ENCODE measurements at regions not wholly inside any gene's neighbourhood (a gene's known extent, or its start where the extent isn't known, plus 50 kb on each side); places are given as distances from the start of the nearest gene placed in this dataset.

DNA sequence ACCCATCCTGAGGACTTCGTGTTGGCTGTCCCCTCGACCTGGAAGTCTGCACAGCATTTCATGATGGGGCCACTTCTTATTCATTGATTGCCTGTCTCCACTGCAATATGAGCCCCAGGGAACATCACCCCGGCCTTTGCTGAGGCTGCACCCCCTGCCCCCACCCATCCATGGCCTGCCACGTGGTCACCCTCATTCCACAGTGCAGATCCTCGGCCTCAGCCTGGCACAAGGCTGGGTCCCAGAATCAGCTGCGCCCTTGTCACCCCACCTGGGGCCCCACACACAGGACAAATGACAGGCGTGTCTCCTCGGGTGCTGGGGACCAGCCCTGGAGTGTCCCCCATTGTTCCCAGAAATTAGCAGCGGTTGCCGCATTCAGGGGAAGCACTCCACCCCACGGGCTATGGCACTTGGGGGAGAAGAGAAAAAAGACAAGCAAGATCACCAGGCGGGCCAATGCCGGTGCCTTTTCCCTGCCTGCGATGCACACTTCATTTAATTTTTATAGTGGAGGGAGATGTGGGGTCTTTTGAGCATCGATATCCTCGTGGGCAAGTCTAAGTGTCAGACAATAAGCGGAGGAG, 157.4 kb downstream of the INHBB start:
- H3K4me1 ChIP-seq = no peaks in the 10 kb centered on the region
- H3K36me3 ChIP-seq = no peaks in the 10 kb centered on the region
- no peaks in the 10 kb centered on the region for H3K9me3 ChIP-seq
- intact Hi-C loops (cut with DNase I) = no loop called here
- no peak for DNase-seq (ENCODE audit: low spot score in 2 of 2)
- no peak overlapping the region for H3K4me3 ChIP-seq
- H3K27ac ChIP-seq = no peak overlapping the region
- no peaks in the 10 kb centered on the region for H3K27me3 ChIP-seq
- TF ChIP-seq, protein P1, sequence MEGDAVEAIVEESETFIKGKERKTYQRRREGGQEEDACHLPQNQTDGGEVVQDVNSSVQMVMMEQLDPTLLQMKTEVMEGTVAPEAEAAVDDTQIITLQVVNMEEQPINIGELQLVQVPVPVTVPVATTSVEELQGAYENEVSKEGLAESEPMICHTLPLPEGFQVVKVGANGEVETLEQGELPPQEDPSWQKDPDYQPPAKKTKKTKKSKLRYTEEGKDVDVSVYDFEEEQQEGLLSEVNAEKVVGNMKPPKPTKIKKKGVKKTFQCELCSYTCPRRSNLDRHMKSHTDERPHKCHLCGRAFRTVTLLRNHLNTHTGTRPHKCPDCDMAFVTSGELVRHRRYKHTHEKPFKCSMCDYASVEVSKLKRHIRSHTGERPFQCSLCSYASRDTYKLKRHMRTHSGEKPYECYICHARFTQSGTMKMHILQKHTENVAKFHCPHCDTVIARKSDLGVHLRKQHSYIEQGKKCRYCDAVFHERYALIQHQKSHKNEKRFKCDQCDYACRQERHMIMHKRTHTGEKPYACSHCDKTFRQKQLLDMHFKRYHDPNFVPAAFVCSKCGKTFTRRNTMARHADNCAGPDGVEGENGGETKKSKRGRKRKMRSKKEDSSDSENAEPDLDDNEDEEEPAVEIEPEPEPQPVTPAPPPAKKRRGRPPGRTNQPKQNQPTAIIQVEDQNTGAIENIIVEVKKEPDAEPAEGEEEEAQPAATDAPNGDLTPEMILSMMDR (IDR thresholded peaks at IDR 0.05) = no peak

DNA sequence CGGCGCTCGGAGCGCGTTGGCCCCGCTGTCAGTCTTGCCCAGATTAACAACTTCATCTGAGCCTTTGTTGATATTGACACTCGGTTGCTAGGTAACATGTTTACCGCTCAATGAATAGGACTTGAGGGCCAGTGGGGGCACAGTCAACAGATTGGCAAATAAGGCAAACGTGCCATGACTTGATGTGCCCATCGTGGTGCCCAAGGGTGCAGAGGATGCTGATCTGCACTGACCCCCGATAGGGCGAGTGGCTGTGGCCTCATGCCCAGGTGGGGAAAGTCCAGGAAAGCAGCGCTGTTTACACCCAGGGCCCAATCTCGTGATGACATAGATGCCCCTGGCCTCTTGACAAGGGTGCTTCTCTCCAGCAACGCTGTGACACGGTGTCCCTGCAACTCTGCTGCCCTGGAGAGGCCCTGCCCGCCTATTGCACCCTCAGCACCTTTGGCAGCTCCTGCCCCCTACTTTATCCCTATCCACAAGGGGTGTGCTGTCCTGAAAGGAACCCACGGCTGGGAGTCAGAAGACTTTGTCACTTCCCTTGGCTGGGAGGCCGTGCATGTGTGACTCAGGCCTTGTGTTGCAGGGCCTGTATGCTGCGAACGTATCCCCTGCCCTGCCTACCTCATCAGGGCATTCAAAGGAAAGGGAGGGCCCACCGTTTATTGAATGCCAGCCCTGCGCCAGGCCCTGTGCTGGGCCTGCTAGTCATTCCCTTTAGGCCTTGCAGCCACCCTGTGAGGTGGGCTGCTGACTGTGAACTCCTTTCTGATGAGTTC, 158.0 kb downstream of the INHBB start:
- Histone ChIP-seq H3K9me3 (no peaks in the 10 kb centered on the region), H3K27ac (no peak overlapping the region), H3K27me3 (no peaks in the 10 kb centered on the region), H3K4me3 (no peak overlapping the region), H3K4me1 (peaks cover 0 to 5% of the 10 kb centered on the region in 2 donors), H3K36me3 (no peaks in the 10 kb centered on the region)
- no peak for DNase-seq (ENCODE audit: low spot score in 2 of 2)
- TF ChIP-seq, protein P1 (IDR thresholded peaks at IDR 0.05) = no peak
- intact Hi-C loops (cut with DNase I) = no loop called here

DNA sequence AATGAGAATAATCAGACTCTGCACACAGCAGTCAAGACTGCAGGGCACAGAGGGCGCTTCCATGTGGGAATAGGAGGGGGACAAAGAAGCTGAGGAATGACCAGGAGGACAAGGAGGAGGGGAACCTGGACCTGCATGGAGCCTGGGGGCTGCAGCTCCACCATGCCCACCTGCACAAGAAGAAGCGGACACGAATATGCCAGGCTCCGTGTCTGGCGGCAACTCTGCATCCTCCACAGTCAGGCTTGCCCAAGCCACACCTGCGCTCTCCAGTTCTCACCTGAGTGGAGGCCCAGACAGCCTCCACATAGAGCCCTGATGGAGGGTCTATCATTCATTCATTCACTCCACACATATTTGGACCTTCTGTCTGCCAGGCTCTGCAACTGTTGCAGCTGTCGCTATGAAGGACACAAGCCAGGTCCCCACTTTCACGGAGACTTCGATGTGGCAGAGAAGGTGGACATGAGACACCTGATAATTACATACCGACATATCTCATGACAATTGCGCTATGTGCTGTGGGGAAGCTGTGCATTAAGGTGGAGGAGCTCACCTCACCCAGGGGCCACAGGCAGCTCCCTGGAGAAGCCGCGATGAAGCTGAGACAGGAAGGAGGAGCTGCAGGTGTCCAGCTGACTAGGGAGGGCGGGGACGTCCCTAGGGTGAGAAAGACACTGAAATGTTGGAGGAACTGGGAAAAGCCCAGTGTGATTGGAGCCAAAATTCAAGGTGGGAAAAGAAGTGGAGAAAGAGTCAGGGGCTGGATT, 159.2 kb downstream of the INHBB start:
- intact Hi-C loops (cut with DNase I) = no loop called here
- Histone ChIP-seq H3K4me1 (peaks cover 0 to 7% of the 10 kb centered on the region in 2 donors), H3K4me3 (no peak overlapping the region), H3K36me3 (no peaks in the 10 kb centered on the region), H3K9me3 (no peaks in the 10 kb centered on the region), H3K27me3 (no peaks in the 10 kb centered on the region), H3K27ac (no peak overlapping the region)
- TF ChIP-seq, protein P1 (IDR thresholded peaks at IDR 0.05) = no peak
- no peak for DNase-seq (ENCODE audit: low spot score in 2 of 2)

DNA sequence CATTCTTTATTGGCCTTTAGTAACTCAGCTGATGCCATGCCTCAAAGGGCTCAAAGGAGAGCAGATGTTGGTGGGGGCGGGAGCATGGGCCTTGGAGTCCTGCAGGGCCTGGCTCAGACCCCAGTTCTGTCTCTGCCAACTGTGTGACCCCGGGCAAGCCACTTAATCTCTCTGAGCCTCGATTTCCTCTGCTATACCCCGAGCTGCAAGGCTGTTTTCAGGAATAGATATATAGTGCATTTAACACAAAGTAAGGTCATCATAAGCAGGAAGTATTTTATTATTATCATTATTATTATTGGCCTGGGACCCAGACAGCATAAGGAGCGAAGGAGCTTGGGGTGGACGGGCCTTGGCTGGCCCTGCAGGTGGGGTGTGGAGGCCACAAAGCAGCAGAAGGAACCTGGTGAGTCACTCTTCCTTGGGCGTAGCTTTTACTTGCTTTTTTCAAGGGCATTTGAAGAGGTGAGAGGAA, 162.7 kb downstream of the INHBB start:
- DNase-seq (ENCODE audit: low spot score in 2 of 2) = no peak
- TF ChIP-seq, protein P1 (IDR thresholded peaks at IDR 0.05) = peak in 1 of 3 experiments; percentile 29
- H3K4me3 ChIP-seq = no peak overlapping the region
- no peaks in the 10 kb centered on the region for H3K27me3 ChIP-seq
- H3K9me3 ChIP-seq = no peaks in the 10 kb centered on the region
- H3K27ac ChIP-seq = no peak overlapping the region
- no peaks in the 10 kb centered on the region for H3K36me3 ChIP-seq
- H3K4me1 ChIP-seq = peaks cover 0 to 7% of the 10 kb centered on the region in 2 donors
- intact Hi-C loops (cut with DNase I) = no loop called here

DNA sequence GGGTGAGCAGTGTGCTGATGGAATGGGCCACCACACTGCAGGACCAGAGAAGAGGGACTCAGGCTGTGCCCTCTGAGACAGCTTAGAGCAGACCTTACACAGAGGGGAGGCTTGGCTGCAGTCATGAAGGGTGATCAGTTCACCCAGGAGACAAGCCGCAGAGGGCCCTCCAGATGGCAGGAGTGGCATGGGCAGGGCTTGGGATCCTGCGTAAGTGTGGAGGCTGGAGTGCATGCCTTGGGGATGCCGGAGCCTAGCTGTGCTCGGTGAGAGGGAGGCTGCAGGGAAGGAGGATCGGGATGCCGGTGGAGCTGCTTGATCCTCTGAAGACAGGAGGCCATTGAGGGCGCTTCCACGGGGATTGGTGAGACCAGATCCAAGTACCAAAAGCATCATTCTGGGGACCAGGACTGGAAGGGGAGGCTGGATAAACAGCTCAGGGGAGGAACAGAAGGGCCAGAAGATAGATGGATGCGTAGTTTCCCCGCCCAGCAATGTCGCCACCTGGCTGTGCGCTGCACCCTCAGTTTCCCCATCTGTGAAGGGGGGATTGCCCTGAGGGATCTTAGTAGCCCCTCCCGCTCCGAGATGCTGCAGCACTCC, 163.4 kb downstream of the INHBB start:
- H3K4me1 ChIP-seq = peaks cover 0 to 7% of the 10 kb centered on the region in 2 donors
- TF ChIP-seq, protein P1 (IDR thresholded peaks at IDR 0.05) = no peak
- DNase-seq (ENCODE audit: low spot score in 2 of 2) = no peak
- no peak overlapping the region for H3K4me3 ChIP-seq
- H3K9me3 ChIP-seq = no peaks in the 10 kb centered on the region
- H3K36me3 ChIP-seq = no peaks in the 10 kb centered on the region
- no peak overlapping the region for H3K27ac ChIP-seq
- H3K27me3 ChIP-seq = no peaks in the 10 kb centered on the region
- intact Hi-C loops (cut with DNase I) = no loop called here

Measured in ascending aorta (tissue), 2 donors.